Neural progenitor cell (in vitro differentiated cells): ENCODE measurements at regions not wholly inside any gene's neighbourhood (a gene's known extent, or its start where the extent isn't known, plus 50 kb on each side); places are given as distances from the start of the nearest gene placed in this dataset.

Experiments used
- EZH2 ChIP-seq: fragments of 200-600 bp; sonication (generic); IDR thresholded peaks from 2 replicates; pipeline ENCODE4 v1.6.1; 2017; ENCODE audit warnings: antibody characterized with exemption, mild to moderate bottlenecking, moderate library complexity
- TF ChIP-seq, protein P1 (sequence below): fragments of 200-600 bp; sonication (generic); IDR thresholded peaks from 2 replicates; pipeline ENCODE4 v1.5.1; 2017; ENCODE audit warnings: antibody characterized with exemption, mild to moderate bottlenecking

- TF ChIP-seq, protein P1, sequence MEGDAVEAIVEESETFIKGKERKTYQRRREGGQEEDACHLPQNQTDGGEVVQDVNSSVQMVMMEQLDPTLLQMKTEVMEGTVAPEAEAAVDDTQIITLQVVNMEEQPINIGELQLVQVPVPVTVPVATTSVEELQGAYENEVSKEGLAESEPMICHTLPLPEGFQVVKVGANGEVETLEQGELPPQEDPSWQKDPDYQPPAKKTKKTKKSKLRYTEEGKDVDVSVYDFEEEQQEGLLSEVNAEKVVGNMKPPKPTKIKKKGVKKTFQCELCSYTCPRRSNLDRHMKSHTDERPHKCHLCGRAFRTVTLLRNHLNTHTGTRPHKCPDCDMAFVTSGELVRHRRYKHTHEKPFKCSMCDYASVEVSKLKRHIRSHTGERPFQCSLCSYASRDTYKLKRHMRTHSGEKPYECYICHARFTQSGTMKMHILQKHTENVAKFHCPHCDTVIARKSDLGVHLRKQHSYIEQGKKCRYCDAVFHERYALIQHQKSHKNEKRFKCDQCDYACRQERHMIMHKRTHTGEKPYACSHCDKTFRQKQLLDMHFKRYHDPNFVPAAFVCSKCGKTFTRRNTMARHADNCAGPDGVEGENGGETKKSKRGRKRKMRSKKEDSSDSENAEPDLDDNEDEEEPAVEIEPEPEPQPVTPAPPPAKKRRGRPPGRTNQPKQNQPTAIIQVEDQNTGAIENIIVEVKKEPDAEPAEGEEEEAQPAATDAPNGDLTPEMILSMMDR = no peak
- TF ChIP-seq EZH2 = no peak
These were observed 56.3 kb upstream of the HS3ST4 start for GRCh38 chr16:25635454-25635853.
